Mucosa of descending colon (tissue), 3 donors: ENCODE measurements at regions not wholly inside any gene's neighbourhood (a gene's known extent, or its start where the extent isn't known, plus 50 kb on each side); places are given as distances from the start of the nearest gene placed in this dataset.

Source experiments
- ATAC-seq: fragments of 200-7000 bp; cut with Tn5 transposase; one replicate; pipeline ENCODE4 v1.9.1; 2020; ENCODE audit warnings: mild to moderate bottlenecking, moderate library complexity
- DNase-seq, 3 donors: peaks; one replicate each; pipeline ENCODE4 v3.0.0-alpha.2; 2020
- H3K36me3 ChIP-seq: fragments of 200-600 bp; one replicate; pipeline ENCODE4 v1.8.0; 2021; ENCODE audit warnings: low read depth, mild to moderate bottlenecking
- H3K4me1 ChIP-seq: fragments of 200-600 bp; one replicate; pipeline ENCODE4 v1.8.0; 2021; ENCODE audit warnings: low read depth, mild to moderate bottlenecking
- H3K4me3 ChIP-seq: fragments of 200-600 bp; one replicate; pipeline ENCODE4 v1.8.0; 2021; ENCODE audit warnings: mild to moderate bottlenecking
- H3K9me3 ChIP-seq: fragments of 200-600 bp; one replicate; pipeline ENCODE4 v1.8.0; 2021; ENCODE audit warnings: mild to moderate bottlenecking
- CTCF ChIP-seq: fragments of 200-600 bp; IDR thresholded peaks from one replicate; pipeline ENCODE4 v1.8.0; 2022; ENCODE audit warnings: antibody characterized with exemption, mild to moderate bottlenecking
- intact Hi-C, 2 donors: fragments of 100-400 bp; cut with DNase I in 1 of 2; cut with micrococcal nuclease in 1 of 2; formaldehyde crosslinking; loops; one replicate each; pipeline versions ENCODE4 v1.11.0 to v1.11.1; 2022; cut with DNase I, micrococcal nuclease
- donor health status: DM: no; HTN: no; CAD: no; lungs with moderate emphysema.
- donor health status: DM: no; HTN: no; CAD: no.
- donor health status: DM: no; HTN: yes; CAD: no.

- ATAC-seq: peak; percentile 64
- intact Hi-C loops: no loop called here
- DNase-seq: no peak
- Histone ChIP-seq H3K9me3 (no peaks in the 10 kb centered on the region), H3K4me1 (no peaks in the 10 kb centered on the region), H3K4me3 (no peak overlapping the region), H3K36me3 (no peaks in the 10 kb centered on the region)
- no peak for TF ChIP-seq CTCF
Measured at GRCh38 chr12:107567876-107568619, 117.6 kb upstream of the PWP1 start.

GRCh38 chr12:107568718-107569117 is 116.9 kb upstream of the PWP1 start:
- intact Hi-C loops: no loop called here
- no peak for ATAC-seq
- no peak for TF ChIP-seq CTCF
- H3K36me3 ChIP-seq: no peaks in the 10 kb centered on the region
- H3K4me1 ChIP-seq: no peaks in the 10 kb centered on the region
- no peaks in the 10 kb centered on the region for H3K9me3 ChIP-seq
- no peak for DNase-seq
- no peak overlapping the region for H3K4me3 ChIP-seq

- no peaks in the 10 kb centered on the region for H3K9me3 ChIP-seq
- no peak for TF ChIP-seq CTCF
- no peaks in the 10 kb centered on the region for H3K4me1 ChIP-seq
- peak; percentile 89 for ATAC-seq
- intact Hi-C loops: no loop called here
- H3K36me3 ChIP-seq: no peaks in the 10 kb centered on the region
- H3K4me3 ChIP-seq: no peak overlapping the region
- peak in 2 of 3 donors; percentile 52 to 57 for DNase-seq
Measured at GRCh38 chr12:107570721-107571120, 114.9 kb upstream of the PWP1 start.

GRCh38 chr12:107571492-107571891 is 114.1 kb upstream of the PWP1 start:
- DNase-seq: no peak
- Histone ChIP-seq H3K4me1 (no peaks in the 10 kb centered on the region), H3K36me3 (no peaks in the 10 kb centered on the region), H3K9me3 (no peaks in the 10 kb centered on the region), H3K4me3 (no peak overlapping the region)
- TF ChIP-seq CTCF: no peak
- no peak for ATAC-seq
- intact Hi-C loops: no loop called here

- no peak overlapping the region for H3K4me3 ChIP-seq
- ATAC-seq: no peak
- no peak for DNase-seq
- no peak for TF ChIP-seq CTCF
- intact Hi-C loops: no loop called here
- H3K36me3 ChIP-seq: no peaks in the 10 kb centered on the region
- no peaks in the 10 kb centered on the region for H3K4me1 ChIP-seq
- no peaks in the 10 kb centered on the region for H3K9me3 ChIP-seq
Measured at GRCh38 chr12:107574691-107575090, 110.9 kb upstream of the PWP1 start.
